IMR-90 (cell line): ENCODE measurements at regions not wholly inside any gene's neighbourhood (a gene's known extent, or its start where the extent isn't known, plus 50 kb on each side); places are given as distances from the start of the nearest gene placed in this dataset.

ENCODE experiments used
- ATAC-seq: fragments of 200-7000 bp; cut with Tn5 transposase; 2 replicates; pipeline ENCODE4 v1.9.1; 2020; ENCODE audit warnings: low read depth, mild to moderate bottlenecking, moderate library complexity
- BruUV-seq: library from RNA; stranded (reverse); fragments of 400-500 nt; replicated peaks from 2 replicates; lab custom pipeline; 2021; lab: Mats Ljungman, UMichigan
- CTCF ChIA-PET: fragments of 300-600 bp; formaldehyde crosslinking; extraction: SDS; loops from one replicate; lab custom pipeline; 2021; ENCODE audit warnings: antibody characterized with exemption; lab: Yijun Ruan, JAX
- POLR2A ChIA-PET: fragments of 300-600 bp; sonication (Branson Sonifier 250); formaldehyde crosslinking; loops from one replicate; lab custom pipeline; 2022; ENCODE audit warnings: antibody characterized with exemption; ENCODE audit not compliant: unreplicated experiment; lab: Charles Lee
- DNase-seq: peaks from one replicate; pipeline ENCODE4 v3.0.0; 2013
- H2AFZ ChIP-seq: replicated peaks from 2 replicates; pipeline ENCODE3; 2013; ENCODE audit warnings: low read length, mild to moderate bottlenecking; ENCODE audit not compliant: poor library complexity
- H2AK5ac ChIP-seq: 2 replicates; pipeline ENCODE4 v1.6.1; 2013; ENCODE audit warnings: low read depth, low read length, inconsistent platforms
- H2AK9ac ChIP-seq: replicated peaks from 2 replicates; pipeline ENCODE3; 2013; ENCODE audit warnings: mild to moderate bottlenecking, low read depth, low read length, moderate library complexity; ENCODE audit not compliant: poor library complexity
- H2BK120ac ChIP-seq: 2 replicates; pipeline ENCODE4 v1.6.1; 2013; ENCODE audit warnings: low read depth, low read length, inconsistent platforms
- H2BK15ac ChIP-seq: 3 replicates; pipeline ENCODE4 v1.6.1; 2013; ENCODE audit warnings: low read depth, low read length, inconsistent platforms
- H2BK20ac ChIP-seq: 2 replicates; pipeline ENCODE4 v1.6.1; 2013; ENCODE audit warnings: low read depth, mild to moderate bottlenecking, inconsistent platforms, low read length, moderate library complexity
- H2BK5ac ChIP-seq: 2 replicates; pipeline ENCODE4 v1.6.1; 2013; ENCODE audit warnings: mild to moderate bottlenecking, low read depth, low read length, inconsistent platforms; ENCODE audit not compliant: poor library complexity, severe bottlenecking
- H3K14ac ChIP-seq: replicated peaks from 2 replicates; pipeline ENCODE4 v1.6.1; 2013; ENCODE audit warnings: low read depth, low read length, inconsistent platforms
- H3K18ac ChIP-seq: 2 replicates; pipeline ENCODE4 v1.6.1; 2013; ENCODE audit warnings: low read depth, low read length, control low read depth
- H3K23ac ChIP-seq: 2 replicates; pipeline ENCODE4 v1.6.1; 2013; ENCODE audit warnings: low read depth, low read length, inconsistent platforms
- H3K27ac ChIP-seq: 2 replicates; pipeline ENCODE4 v1.5.1; 2013; ENCODE audit warnings: mild to moderate bottlenecking, control low read depth, low read length; ENCODE audit not compliant: insufficient read depth
- H3K27me3 ChIP-seq: 2 replicates; pipeline ENCODE4 v1.6.1; 2013; ENCODE audit warnings: low read length; ENCODE audit not compliant: control insufficient read depth, insufficient read depth
- H3K36me3 ChIP-seq: 2 replicates; pipeline ENCODE4 v1.6.1; 2013; ENCODE audit warnings: low read length, mixed read lengths; ENCODE audit not compliant: control insufficient read depth, insufficient read depth
- H3K4ac ChIP-seq: 2 replicates; pipeline ENCODE4 v1.6.1; 2013; ENCODE audit warnings: low read depth, low read length, inconsistent platforms
- H3K4me1 ChIP-seq: 2 replicates; pipeline ENCODE4 v1.6.1; 2013; ENCODE audit warnings: low read length, mixed read lengths; ENCODE audit not compliant: control insufficient read depth, insufficient read depth
- H3K4me2 ChIP-seq: 2 replicates; pipeline ENCODE4 v1.6.1; 2013; ENCODE audit warnings: low read depth, mild to moderate bottlenecking, control low read depth, low read length, moderate library complexity
- H3K4me3 ChIP-seq: 2 replicates; pipeline ENCODE4 v1.5.1; 2013; ENCODE audit warnings: low read depth, mild to moderate bottlenecking, control low read depth, low read length, moderate library complexity; ENCODE audit not compliant: insufficient read depth
- H3K56ac ChIP-seq: 2 replicates; pipeline ENCODE4 v1.6.1; 2013; ENCODE audit warnings: low read length, inconsistent platforms; ENCODE audit not compliant: insufficient read depth; ENCODE audit errors: extremely low read depth
- H3K79me1 ChIP-seq, 2 experiments: 2 replicates each; pipeline ENCODE4 v1.6.1; 2013; ENCODE audit warnings: low read length in 2 of 2, inconsistent platforms in 1 of 2, low read depth in 1 of 2
- H3K9ac ChIP-seq: 2 replicates; pipeline ENCODE4 v1.6.1; 2013; ENCODE audit warnings: low read depth, low read length, control low read depth
- H3K9me1 ChIP-seq: 2 replicates; pipeline ENCODE4 v1.6.1; 2013; ENCODE audit warnings: low read length, inconsistent platforms; ENCODE audit not compliant: insufficient read depth
- H3K9me3 ChIP-seq: 2 replicates; pipeline ENCODE4 v1.6.1; 2013; ENCODE audit warnings: low read length; ENCODE audit not compliant: control insufficient read depth, insufficient read depth
- H4K20me1 ChIP-seq: 2 replicates; pipeline ENCODE4 v1.6.1; 2013; ENCODE audit warnings: low read length, inconsistent platforms; ENCODE audit not compliant: insufficient read depth
- H4K5ac ChIP-seq: 2 replicates; pipeline ENCODE4 v1.6.1; 2013; ENCODE audit warnings: mild to moderate bottlenecking, low read depth, low read length, control low read depth
- H4K8ac ChIP-seq, 2 experiments: 2 replicates each; pipeline ENCODE4 v1.6.1; 2013; ENCODE audit warnings: low read depth in 2 of 2, low read length in 2 of 2, control low read depth in 1 of 2, inconsistent platforms in 1 of 2
- H4K91ac ChIP-seq: 2 replicates; pipeline ENCODE4 v1.6.1; 2013; ENCODE audit warnings: low read depth, low read length, inconsistent platforms; ENCODE audit not compliant: insufficient read depth
- FOS ChIP-seq: fragments of 150-350 bp; IDR thresholded peaks from 2 replicates; pipeline ENCODE4 v1.6.1; 2016; ENCODE audit warnings: low read depth, low read length
- MAFK ChIP-seq: IDR thresholded peaks from 2 replicates; pipeline ENCODE4 v1.6.1; 2012; ENCODE audit warnings: low read depth, low read length, improper control_type of control experiment
- MXI1 ChIP-seq: IDR thresholded peaks from 2 replicates; pipeline ENCODE4 v1.6.1; 2012; ENCODE audit warnings: low read depth, mild to moderate bottlenecking, low read length, moderate library complexity, borderline replicate concordance
- NFE2L2 ChIP-seq: fragments of 150-350 bp; IDR thresholded peaks from 2 replicates; pipeline ENCODE4 v1.6.1; 2016; ENCODE audit warnings: low read depth, mild to moderate bottlenecking, low read length
- POLR2A ChIP-seq: IDR thresholded peaks from 2 replicates; pipeline ENCODE4 v1.6.1; 2012; ENCODE audit warnings: mild to moderate bottlenecking, low read depth, low read length
- RFX5 ChIP-seq: IDR thresholded peaks from 2 replicates; pipeline ENCODE4 v1.8.0; 2012; ENCODE audit warnings: low read depth, mild to moderate bottlenecking, low read length, moderate library complexity
- SMC3 ChIP-seq: fragments of 150-350 bp; IDR thresholded peaks from 2 replicates; pipeline ENCODE4 v1.6.1; 2016; ENCODE audit warnings: low read depth, mild to moderate bottlenecking, antibody characterized with exemption, low read length, moderate library complexity
- WGBS, 2 experiments: methylation state at CpG; one replicate each; pipeline versions ENCODE4 v1.1.5 to v1.1.7; 2013; ENCODE audit warnings: missing lambda C conversion rate in 2 of 2; ENCODE audit not compliant: insufficient read length in 1 of 2; ENCODE audit errors: extremely low coverage in 2 of 2; 5-methylcytosine and 5-hydroxymethylcytosine counted together
- dilution Hi-C: fragments of 300-500 bp; cut with HindIII; formaldehyde crosslinking; loops from one replicate; pipeline ENCODE4 v1.14.3; 2018; ENCODE audit warnings: low sequenced_read_pairs; ENCODE audit not compliant: unreplicated experiment
- in situ Hi-C: fragments of 300-500 bp; cut with MboI; formaldehyde crosslinking; loops from 3 replicates; pipeline ENCODE4 v1.14.3; 2019; ENCODE audit warnings: low sequenced_read_pairs, inconsistent platforms, mixed read lengths
- intact Hi-C: fragments of 100-400 bp; cut with micrococcal nuclease; formaldehyde crosslinking; loops from 2 replicates; pipeline ENCODE4 v1.10.0; 2022
- TF ChIP-seq, protein P1 (sequence below): fragments of 150-350 bp; IDR thresholded peaks from 2 replicates; pipeline ENCODE4 v1.6.1; 2017; ENCODE audit warnings: mild to moderate bottlenecking, antibody characterized with exemption, low read length, low read depth
- TF ChIP-seq, protein P2 (sequence below): fragments of 150-350 bp; IDR thresholded peaks from 2 replicates; pipeline ENCODE4 v1.6.1; 2016; ENCODE audit warnings: low read depth, mild to moderate bottlenecking, low read length, moderate library complexity, borderline replicate concordance

DNA sequence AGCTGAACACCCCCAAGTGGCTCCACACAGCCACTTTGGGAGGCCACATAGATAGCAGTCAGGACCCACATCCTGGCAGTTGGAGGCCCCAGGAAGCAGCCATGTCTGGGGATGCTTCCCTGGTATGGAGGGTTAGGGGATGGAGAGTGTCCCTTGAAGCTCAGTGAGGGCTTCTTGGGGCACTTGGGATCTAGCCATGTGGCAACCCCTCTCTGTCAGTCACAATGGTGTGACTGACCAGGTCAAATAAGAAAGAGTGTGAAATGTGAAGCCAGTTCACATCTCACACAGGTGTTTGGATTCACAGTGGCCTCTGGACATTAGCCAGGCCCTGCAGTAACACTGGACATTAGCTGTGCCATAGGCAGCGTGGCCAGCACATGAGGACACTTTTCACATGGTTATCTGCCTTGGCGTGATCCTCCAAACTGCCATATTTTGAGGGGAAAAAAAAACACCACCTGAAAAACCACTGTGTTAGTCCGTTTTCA, 53.9 kb upstream of the IL17B start:
- intact Hi-C loops = no loop called here
- Histone ChIP-seq H2AK5ac (peak overlapping the region; percentile 17; the same call in 1 of the 2 replicates), H2AFZ (peak overlapping the region; percentile 47), H3K9ac (no peak overlapping the region), H2BK5ac (no peak overlapping the region), H3K4me1 (peaks cover 4% of the 10 kb centered on the region; the same call in 1 of the 2 replicates), H3K14ac (no peak overlapping the region), H2BK15ac (no peak overlapping the region), H4K8ac (peak overlapping the region in 1 of 2 experiments; percentile 37; a peak in 1 of 4 replicates), H3K56ac (no peak overlapping the region), H3K9me3 (no peaks in the 10 kb centered on the region), H3K4me2 (no peak overlapping the region), H3K79me1 (peaks cover 0 to 19% of the 10 kb centered on the region in 2 experiments; a peak in 2 of 4 replicates), H2AK9ac (peak overlapping the region; percentile 48), H2BK20ac (no peak overlapping the region), H3K27me3 (no peaks in the 10 kb centered on the region), H3K9me1 (no peaks in the 10 kb centered on the region), H4K5ac (no peak overlapping the region), H3K18ac (no peak overlapping the region), H2BK120ac (no peak overlapping the region), H3K36me3 (peaks cover 31% of the 10 kb centered on the region), H4K91ac (no peak overlapping the region), H4K20me1 (peaks cover 41% of the 10 kb centered on the region), H3K4ac (no peak overlapping the region), H3K23ac (no peak overlapping the region), H3K27ac (no peak overlapping the region), H3K4me3 (no peak overlapping the region)
- no TSS peak for BruUV-seq
- ATAC-seq (no peak), DNase-seq (no peak)
- ChIA-PET CTCF (interaction anchor here (1.1 to 2.9 kb wide), 3 partner anchors 10 to 115 kb away, joined by 3 to 19 read pairs (median 4); no protein-coding TSS in a partner anchor), POLR2A (interaction anchor here (0.8 to 1.4 kb wide), 3 partner anchors 18 to 49 kb away, joined by 3 to 5 read pairs (median 3); no protein-coding TSS in a partner anchor)
- in situ Hi-C loops = loop anchor here (5.0 kb wide), 1 partner anchor 46 kb away; no protein-coding TSS in a partner anchor
- WGBS, 2 experiments = no CpG with 5 or more reads among the region's 3 CpGs
- TF ChIP-seq POLR2A (no peak; the same call in 1 of the 2 replicates), MAFK (no peak), FOS (no peak), SMC3 (no peak), MXI1 (no peak), RFX5 (no peak), NFE2L2 (no peak)
- TF ChIP-seq, protein P1, sequence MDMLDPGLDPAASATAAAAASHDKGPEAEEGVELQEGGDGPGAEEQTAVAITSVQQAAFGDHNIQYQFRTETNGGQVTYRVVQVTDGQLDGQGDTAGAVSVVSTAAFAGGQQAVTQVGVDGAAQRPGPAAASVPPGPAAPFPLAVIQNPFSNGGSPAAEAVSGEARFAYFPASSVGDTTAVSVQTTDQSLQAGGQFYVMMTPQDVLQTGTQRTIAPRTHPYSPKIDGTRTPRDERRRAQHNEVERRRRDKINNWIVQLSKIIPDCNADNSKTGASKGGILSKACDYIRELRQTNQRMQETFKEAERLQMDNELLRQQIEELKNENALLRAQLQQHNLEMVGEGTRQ = no peak
- TF ChIP-seq, protein P2, sequence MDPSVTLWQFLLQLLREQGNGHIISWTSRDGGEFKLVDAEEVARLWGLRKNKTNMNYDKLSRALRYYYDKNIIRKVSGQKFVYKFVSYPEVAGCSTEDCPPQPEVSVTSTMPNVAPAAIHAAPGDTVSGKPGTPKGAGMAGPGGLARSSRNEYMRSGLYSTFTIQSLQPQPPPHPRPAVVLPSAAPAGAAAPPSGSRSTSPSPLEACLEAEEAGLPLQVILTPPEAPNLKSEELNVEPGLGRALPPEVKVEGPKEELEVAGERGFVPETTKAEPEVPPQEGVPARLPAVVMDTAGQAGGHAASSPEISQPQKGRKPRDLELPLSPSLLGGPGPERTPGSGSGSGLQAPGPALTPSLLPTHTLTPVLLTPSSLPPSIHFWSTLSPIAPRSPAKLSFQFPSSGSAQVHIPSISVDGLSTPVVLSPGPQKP = no peak
- dilution Hi-C loops = no loop called here
